ENCODE measurements at regions not wholly inside any gene's neighbourhood (a gene's known extent, or its start where the extent isn't known, plus 50 kb on each side); places are given as distances from the start of the nearest gene placed in this dataset.

DNA sequence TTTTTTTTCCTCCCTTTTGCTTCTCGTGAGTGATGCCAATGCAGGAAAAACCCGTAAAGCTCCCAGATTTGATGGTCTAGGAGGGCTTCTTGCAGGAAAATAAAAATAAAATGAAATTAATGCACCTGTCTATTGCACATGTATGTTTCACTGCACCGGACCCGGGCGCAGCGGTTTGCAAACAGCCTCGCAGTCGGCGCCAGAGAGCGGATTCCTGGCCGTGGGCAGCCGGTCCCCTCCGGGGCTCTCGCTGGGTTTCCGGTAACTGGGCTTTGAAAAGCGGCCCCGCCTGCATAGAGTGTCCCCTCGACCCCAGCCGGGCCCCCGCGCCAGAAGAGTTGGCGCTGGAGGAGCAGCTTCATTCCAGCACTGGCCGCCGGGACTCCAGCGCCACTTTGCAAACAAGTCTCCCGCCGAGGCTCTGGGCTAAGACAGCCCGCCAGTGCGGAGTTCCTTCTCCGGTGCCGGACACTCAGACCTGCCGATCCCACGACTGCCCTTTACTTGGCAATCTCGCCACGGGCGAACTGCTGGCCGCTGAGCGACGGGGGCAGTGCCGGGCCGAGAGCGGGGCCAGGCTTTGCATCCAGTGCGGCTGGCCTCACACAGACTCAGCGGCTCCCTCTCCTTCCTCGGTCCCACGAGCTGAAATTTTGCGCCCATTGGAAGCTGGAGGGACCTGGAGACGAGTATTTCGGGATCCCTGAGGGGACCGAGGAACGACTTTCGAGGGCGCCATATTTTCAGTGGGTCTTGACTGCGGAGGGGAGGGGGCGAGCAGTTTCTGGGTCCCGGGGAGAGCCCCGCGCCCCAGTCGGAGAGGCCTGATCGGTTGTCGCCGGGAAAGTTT is 225.9 kb upstream of the C2CD4B start:
- TF ChIP-seq CTCF (conservative IDR thresholded peaks at IDR 0.05 in 1 of 2, IDR thresholded peaks at IDR 0.05 in 1 of 2; ENCODE audit: low read depth in 1 of 2, low read length in 2 of 2) (no peak), EZH2 (IDR thresholded peaks at IDR 0.05; ENCODE audit: low read length, missing control alignments) (no peak)

Measured in fibroblast of lung (primary cell).